Cardiac septum (tissue), 1 donor: ENCODE measurements at regions not wholly inside any gene's neighbourhood (a gene's known extent, or its start where the extent isn't known, plus 50 kb on each side); places are given as distances from the start of the nearest gene placed in this dataset.
"Not testable (repeated sequence)": the region's sequence is repeated elsewhere in the genome, so short reads cannot be mapped to it uniquely, and the experiment has no call there.

Experiments used
- DNase-seq: peaks from one replicate; pipeline ENCODE4 v3.0.0-alpha.2; 2020; ENCODE audit warnings: low spot score
- intact Hi-C: fragments of 100-400 bp; cut with DNase I; formaldehyde crosslinking; loops from one replicate; pipeline ENCODE4 v1.14.0; 2022
- donor health status: DM: no; HTN: no; CAD: no.

GRCh38 chr5:42228279-42228678, 195.0 kb upstream of the GHR start:
- DNase-seq, result no peak
- intact Hi-C loops, result no loop called here

DNA sequence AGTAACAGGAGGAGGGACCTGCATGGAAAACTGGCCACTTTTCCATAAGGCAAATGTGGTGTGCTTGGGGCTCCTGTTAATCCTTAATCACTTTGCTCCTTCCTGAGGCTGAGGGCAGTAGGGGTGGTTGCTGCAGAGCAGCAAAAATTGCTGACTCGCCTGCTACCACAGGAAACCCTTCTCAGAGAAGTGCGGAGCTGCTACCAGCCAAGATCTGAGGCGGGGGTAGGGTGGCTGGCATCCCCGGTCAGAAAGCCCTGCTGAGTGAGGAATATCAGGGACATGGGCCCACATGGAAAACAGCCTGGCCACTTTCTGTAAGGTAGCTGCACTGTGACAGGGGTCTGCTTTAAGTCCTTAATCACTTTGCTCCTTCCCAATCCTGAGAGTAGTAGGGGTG, 192.4 kb upstream of the GHR start:
- intact Hi-C loops, result no loop called here
- DNase-seq, result no peak

- intact Hi-C loops, result no loop called here
- DNase-seq, result no peak
These were observed 188.0 kb upstream of the GHR start for GRCh38 chr5:42235241-42235640.

- no peak for DNase-seq
These were observed 187.4 kb upstream of the GHR start for GRCh38 chr5:42235837-42236236.

GRCh38 chr5:42241636-42242035, 181.6 kb upstream of the GHR start:
- no peak for DNase-seq
- intact Hi-C loops, result no loop called here

More at GRCh38 chr5:42235837-42236236, 187.4 kb upstream of the GHR start:
- intact Hi-C loops, result no loop called here

DNA sequence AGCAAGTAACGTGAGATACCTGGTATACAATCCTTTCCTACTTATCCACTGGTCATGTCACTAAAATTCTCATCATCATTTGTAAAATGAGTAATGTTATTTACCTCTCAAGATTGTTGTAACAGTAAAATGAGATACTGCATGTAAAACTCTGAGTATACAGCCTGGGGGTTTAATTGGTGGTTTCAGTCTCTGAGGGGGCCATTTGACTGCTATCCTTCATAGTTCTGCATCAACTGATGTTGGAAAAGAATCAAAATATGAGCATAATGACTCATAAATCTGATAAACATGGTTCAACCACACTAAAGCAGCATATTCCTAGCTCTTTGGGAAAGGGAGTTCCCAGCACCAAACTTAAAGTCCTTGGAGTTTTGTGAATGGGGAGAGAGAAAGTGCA, 181.0 kb upstream of the GHR start:
- no peak for DNase-seq
- intact Hi-C loops, result no loop called here

DNA sequence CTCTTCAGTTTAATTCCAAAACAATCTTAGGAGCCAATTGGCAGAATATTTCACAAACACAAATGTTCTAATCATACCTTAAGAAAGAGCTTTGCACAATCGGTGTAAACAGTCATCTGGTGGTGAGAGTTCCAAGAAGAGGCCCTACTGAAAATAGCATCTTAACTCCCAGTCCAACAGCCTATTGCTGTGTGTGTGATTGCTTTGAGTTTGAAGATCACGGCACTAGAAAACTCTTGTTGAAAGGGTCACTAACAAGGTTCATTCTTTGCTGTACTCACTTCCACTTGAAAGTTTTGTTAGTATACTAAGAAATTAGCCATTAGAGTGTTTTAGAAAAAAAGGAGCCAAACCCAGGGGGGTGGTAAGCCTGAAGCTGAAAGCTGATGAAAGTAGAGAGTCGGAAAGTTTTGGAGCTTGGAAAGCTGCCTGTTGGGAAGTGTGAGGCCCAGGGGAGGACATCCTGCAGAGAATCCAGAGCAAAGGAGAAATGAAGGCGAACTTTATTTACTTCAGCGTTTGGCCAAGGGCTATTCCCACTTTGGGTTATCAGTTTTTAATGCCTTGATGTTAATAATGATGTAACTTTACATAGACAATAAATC, 180.3 kb upstream of the GHR start:
- DNase-seq, result no peak
- intact Hi-C loops, result no loop called here

DNA sequence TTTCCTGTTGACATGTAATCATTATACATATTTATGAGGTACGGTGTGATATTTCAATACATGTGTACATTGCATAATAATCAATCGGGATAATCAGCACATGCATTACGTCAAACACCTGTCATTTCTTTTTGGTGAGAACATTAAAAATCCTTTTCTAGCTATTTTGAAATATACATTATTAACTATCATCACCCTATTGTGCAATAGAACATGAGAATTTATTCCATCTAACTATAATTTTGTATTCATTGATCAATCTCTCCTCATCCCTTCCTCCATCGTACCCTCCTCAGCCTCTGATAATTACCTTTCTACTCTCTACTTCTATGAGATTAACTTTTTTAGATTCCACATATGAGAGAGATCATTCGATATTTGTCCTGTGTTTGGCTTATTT, 170.9 kb upstream of the GHR start:
- intact Hi-C loops, result no loop called here

DNA sequence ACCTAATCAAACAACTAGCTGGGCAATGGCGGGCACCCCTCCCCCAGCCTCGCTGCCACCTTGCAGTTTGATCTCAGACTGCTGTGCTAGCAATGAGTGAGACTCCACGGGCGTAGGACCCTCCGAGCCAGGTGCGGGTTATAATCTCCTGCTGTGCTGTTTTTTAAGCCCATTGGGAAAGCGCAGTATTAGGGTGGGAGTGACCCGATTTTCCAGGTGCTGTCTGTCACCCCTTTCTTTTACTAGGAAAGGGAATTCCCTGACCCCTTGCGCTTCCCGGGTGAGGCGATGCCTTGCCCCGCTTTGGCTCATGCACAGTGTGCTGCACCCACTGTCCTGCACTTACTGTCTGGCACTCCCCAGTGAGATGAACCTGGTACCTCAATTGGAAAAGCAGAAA, 163.3 kb upstream of the GHR start:
- DNase-seq, intact Hi-C loops: not testable (repeated sequence)

More for the DNA sequence above, 170.9 kb upstream of the GHR start:
- DNase-seq, result no peak

DNA sequence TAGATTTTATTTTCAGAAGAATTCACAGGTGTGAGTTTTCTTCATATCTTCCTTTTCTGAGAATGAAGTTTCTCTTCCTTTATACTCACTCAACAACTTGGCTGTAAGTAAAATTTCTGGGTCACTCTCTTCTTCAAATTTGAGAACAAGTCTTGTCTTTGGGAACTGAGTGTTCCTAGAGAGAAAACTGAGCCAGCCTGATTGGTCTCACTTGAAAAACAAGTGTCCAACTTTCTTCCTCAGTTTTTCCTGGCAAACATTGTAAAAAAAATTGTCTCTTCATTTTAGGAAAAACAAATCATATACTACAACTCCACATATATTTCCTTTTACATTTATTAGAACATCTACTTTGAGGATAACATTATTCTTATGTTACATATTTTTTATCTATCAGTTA, 156.1 kb upstream of the GHR start:
- no peak for DNase-seq
- intact Hi-C loops, result no loop called here

- intact Hi-C loops, DNase-seq: not testable (repeated sequence)
These were observed 155.1 kb upstream of the GHR start for GRCh38 chr5:42268170-42268569.

DNA sequence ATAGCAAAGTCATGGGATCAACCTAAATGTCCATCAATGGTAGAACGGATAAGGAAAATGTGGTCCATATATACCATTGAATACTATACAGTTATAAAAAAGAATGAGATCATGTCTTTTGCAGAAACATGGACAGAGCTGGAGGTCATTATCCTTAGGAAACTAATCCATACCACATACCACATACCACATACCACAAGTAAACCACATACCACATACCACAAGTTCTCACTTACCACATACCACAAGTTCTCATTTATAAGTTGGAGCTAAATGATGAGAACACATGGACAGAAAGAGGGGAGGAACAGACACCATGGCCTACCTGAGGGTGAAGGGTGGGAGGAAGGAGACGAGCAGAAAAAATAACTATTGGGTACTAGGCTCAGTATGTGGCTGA, 154.6 kb upstream of the GHR start:
- intact Hi-C loops, result no loop called here
- DNase-seq, result no peak

- intact Hi-C loops, result no loop called here
- DNase-seq, result no peak
These were observed 152.5 kb upstream of the GHR start for GRCh38 chr5:42270771-42271170.

DNA sequence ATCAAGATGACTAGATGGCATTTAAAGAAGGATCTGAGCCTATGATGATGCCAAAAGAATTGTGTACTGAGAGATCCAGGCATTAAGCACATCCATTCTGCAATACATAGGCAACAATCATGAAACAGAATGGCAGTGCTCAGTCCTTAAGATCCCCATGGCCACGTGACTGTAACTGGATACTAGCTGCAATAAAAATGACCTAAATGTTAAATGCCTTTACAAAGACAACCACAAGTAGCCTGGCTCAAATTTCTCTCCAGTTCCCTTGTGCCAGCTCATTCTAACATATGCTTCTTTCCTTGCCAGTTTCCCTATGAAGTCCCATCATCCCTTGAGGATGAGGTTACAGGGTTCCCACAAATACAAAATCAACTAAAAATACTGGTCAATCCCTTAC, 148.3 kb upstream of the GHR start:
- intact Hi-C loops, result no loop called here
- DNase-seq, result no peak

- DNase-seq, result no peak
- intact Hi-C loops, result no loop called here
These were observed 145.9 kb upstream of the GHR start for GRCh38 chr5:42277293-42277692.

GRCh38 chr5:42284584-42284983, 138.7 kb upstream of the GHR start:
- intact Hi-C loops, result no loop called here
- no peak for DNase-seq

GRCh38 chr5:42285230-42285629, 138.0 kb upstream of the GHR start:
- DNase-seq, result no peak
- intact Hi-C loops, result no loop called here

DNA sequence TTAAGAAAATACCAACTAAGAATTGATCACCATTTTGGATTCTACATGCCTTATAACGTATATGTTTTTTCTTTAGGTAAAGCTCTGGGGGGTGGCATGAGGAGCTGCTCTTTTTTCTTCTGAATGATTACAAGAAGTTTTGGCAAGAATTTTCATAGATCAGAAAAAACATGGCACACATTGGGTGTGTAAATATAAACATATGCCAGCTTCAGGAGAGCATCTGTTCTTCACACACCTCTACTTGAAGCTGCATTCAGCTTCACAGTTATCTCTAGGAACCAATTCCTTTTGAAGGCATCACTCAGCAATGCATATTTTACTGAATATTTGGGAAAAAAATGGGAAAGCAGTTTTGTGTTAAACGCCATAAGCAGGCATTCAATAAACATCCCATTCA, 122.7 kb upstream of the GHR start:
- no peak for DNase-seq
- intact Hi-C loops, result no loop called here

GRCh38 chr5:42301349-42301748, 121.9 kb upstream of the GHR start:
- no peak for DNase-seq
- intact Hi-C loops, result no loop called here

- no peak for DNase-seq
- intact Hi-C loops, result no loop called here
These were observed 121.1 kb upstream of the GHR start for GRCh38 chr5:42302186-42302585.

GRCh38 chr5:42306287-42306686, 117.0 kb upstream of the GHR start:
- DNase-seq, result no peak
- intact Hi-C loops, result no loop called here

GRCh38 chr5:42309865-42310264, 113.4 kb upstream of the GHR start:
- DNase-seq, result no peak
- intact Hi-C loops, result no loop called here
